Heart right ventricle (tissue), 16 donors: ENCODE measurements at regions not wholly inside any gene's neighbourhood (a gene's known extent, or its start where the extent isn't known, plus 50 kb on each side); places are given as distances from the start of the nearest gene placed in this dataset.

Experiments
- ATAC-seq, 8 donors: fragments of 200-7000 bp; cut with Tn5 transposase; one replicate each; pipeline ENCODE4 v1.9.1; 2020; ENCODE audit warnings: mild to moderate bottlenecking in 8 of 8, moderate library complexity in 8 of 8, moderate number of reproducible peaks in 1 of 8
- DNase-seq, 2 donors: peaks; one replicate each; pipeline ENCODE4 v3.0.0-alpha.2; 2020
- H3K27ac ChIP-seq, 10 donors: fragments of 200-600 bp; sonication (generic) in 2 of 10; one replicate each; pipeline versions ENCODE4 v1.5.0 to v1.8.0; 2020 to 2022; ENCODE audit warnings: mild to moderate bottlenecking in 3 of 10
- H3K27me3 ChIP-seq, 7 donors: fragments of 200-600 bp; one replicate each; pipeline ENCODE4 v1.8.0; 2021 to 2022; ENCODE audit warnings: mild to moderate bottlenecking in 2 of 7
- H3K36me3 ChIP-seq, 9 donors: fragments of 200-600 bp; sonication (generic) in 1 of 9; one replicate each; pipeline versions ENCODE4 v1.5.0 to v1.8.0; 2020 to 2022; ENCODE audit warnings: mild to moderate bottlenecking in 2 of 9
- H3K4me1 ChIP-seq, 9 donors: fragments of 200-600 bp; sonication (generic) in 1 of 9; one replicate each; pipeline versions ENCODE4 v1.5.0 to v1.8.0; 2020 to 2022; ENCODE audit warnings: mild to moderate bottlenecking in 4 of 9
- H3K4me3 ChIP-seq, 10 donors: fragments of 200-600 bp; sonication (generic) in 2 of 10; one replicate each; pipeline versions ENCODE4 v1.5.0 to v1.8.0; 2020 to 2022; ENCODE audit warnings: mild to moderate bottlenecking in 7 of 10, moderate library complexity in 2 of 10
- H3K9me3 ChIP-seq, 11 donors: fragments of 200-600 bp in 10 of 11; sonication (generic) in 2 of 11; one replicate each; pipeline versions ENCODE4 v1.5.0 to v1.8.0; 2013 to 2022; ENCODE audit warnings: mild to moderate bottlenecking in 2 of 11, control low read depth in 1 of 11, moderate library complexity in 1 of 11
- WGBS, 2 donors: extraction: QIAGEN DNeasy Blood & Tissue Kit; methylation state at CpG; one replicate each; pipeline ENCODE4 v1.1.7; 2013; ENCODE audit warnings: inconsistent platforms in 1 of 2; 5-methylcytosine and 5-hydroxymethylcytosine counted together
- intact Hi-C, 10 donors: fragments of 100-400 bp; cut with DNase I; formaldehyde crosslinking; loops; one replicate each; pipeline versions ENCODE4 v1.11.1 to v1.14.2; 2022
- TF ChIP-seq, protein P1 (sequence below), 9 donors: fragments of 200-600 bp; sonication (generic) in 2 of 9; IDR thresholded peaks; one replicate each; pipeline versions ENCODE4 v1.5.0 to v1.8.0; 2021 to 2022; ENCODE audit warnings: antibody characterized with exemption in 9 of 9, mild to moderate bottlenecking in 5 of 9, moderate library complexity in 1 of 9
- donor health status: Arrhythmogenic right ventricular cardiomyopathy.
- donor health status: ischemic (EF 13 %, LVEDD 7.1; RV severe dilation, severe dysfunction).
- donor health status: healthy with polysubstance abuse.
- donor health status: DM: no; HTN: yes; CAD: no.
- donor health status: DM: no; HTN: no; CAD: no.
- donor health status: ischemic (EF 25% LVEDD 6.9; RV normal size, moderate dysfunction).
- donor health status: ischemic (EF 25% LVEDD 5.7; RV mildly dilated, moderate dysfunction).
- donor health status: healthy.
- donor health status: DM: yes; HTN: yes; CAD: no.
- donor health status: Ischemic cardiomyopathy.
- donor health status: ischemic (EF 35%, LVEDD 5.7; RV mildly dilated, moderate dysfunction).
- donor health status: nonischemic (EF 11% LVEDD 7.7; RV severe dilation, severe dysfunction).
- donor health status: DM: yes; HTN: yes; CAD: no.
- donor health status: PGD.
- donor health status: ischemic (EF 29% LVEDD 5.4; RV normal size, mild dysfunction).
- donor health status: nonischemic (EF 23%, LVEDD 6.1; RV moderate dilation, normal function).

DNA sequence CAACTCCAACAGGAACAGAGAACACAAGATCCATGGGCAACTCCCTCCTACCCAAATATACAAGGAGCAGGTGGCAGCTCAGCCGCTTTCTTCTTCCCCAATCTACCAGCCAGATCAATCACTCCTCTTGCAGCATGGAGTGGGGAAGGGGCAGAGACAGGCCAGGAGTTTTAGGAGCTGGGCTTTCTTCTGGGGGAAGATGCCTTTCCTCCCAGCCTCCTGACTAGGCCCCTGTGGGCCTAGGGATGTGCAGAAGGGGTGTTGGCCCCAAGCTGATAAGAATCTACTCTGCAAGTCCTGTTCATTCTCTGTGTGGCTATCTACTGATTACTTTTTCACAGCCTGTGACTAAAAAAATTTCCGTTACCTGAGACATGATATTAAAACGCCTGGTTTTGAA, 189.0 kb downstream of the BCAS1 start:
- TF ChIP-seq, protein P1, sequence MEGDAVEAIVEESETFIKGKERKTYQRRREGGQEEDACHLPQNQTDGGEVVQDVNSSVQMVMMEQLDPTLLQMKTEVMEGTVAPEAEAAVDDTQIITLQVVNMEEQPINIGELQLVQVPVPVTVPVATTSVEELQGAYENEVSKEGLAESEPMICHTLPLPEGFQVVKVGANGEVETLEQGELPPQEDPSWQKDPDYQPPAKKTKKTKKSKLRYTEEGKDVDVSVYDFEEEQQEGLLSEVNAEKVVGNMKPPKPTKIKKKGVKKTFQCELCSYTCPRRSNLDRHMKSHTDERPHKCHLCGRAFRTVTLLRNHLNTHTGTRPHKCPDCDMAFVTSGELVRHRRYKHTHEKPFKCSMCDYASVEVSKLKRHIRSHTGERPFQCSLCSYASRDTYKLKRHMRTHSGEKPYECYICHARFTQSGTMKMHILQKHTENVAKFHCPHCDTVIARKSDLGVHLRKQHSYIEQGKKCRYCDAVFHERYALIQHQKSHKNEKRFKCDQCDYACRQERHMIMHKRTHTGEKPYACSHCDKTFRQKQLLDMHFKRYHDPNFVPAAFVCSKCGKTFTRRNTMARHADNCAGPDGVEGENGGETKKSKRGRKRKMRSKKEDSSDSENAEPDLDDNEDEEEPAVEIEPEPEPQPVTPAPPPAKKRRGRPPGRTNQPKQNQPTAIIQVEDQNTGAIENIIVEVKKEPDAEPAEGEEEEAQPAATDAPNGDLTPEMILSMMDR (IDR thresholded peaks at IDR 0.05): no peak
- Histone ChIP-seq H3K9me3 (no peaks in the 10 kb centered on the region), H3K4me3 (no peak overlapping the region), H3K27ac (no peak overlapping the region), H3K27me3 (no peaks in the 10 kb centered on the region), H3K36me3 (no peaks in the 10 kb centered on the region), H3K4me1 (peaks cover 0 to 15% (median 0%) of the 10 kb centered on the region in 9 donors)
- ATAC-seq: no peak
- intact Hi-C loops: no loop called here
- no peak for DNase-seq
- 94 to 96% methylated on average over 3 of the region's 3 CpGs for WGBS, 2 donors

- no peak overlapping the region for H3K4me3 ChIP-seq
- no peaks in the 10 kb centered on the region for H3K36me3 ChIP-seq
- intact Hi-C loops: no loop called here
- 85 to 90% methylated on average over 9 of the region's 9 CpGs for WGBS, 2 donors
- DNase-seq (no peak), ATAC-seq (no peak)
- peaks cover 0 to 15% (median 0%) of the 10 kb centered on the region in 9 donors for H3K4me1 ChIP-seq
- TF ChIP-seq, protein P1 (IDR thresholded peaks at IDR 0.05): no peak
- no peak overlapping the region for H3K27ac ChIP-seq
- no peaks in the 10 kb centered on the region for H3K27me3 ChIP-seq
- no peaks in the 10 kb centered on the region for H3K9me3 ChIP-seq
Measured at GRCh38 chr20:53880108-53880641, 190.2 kb downstream of the BCAS1 start.

DNA sequence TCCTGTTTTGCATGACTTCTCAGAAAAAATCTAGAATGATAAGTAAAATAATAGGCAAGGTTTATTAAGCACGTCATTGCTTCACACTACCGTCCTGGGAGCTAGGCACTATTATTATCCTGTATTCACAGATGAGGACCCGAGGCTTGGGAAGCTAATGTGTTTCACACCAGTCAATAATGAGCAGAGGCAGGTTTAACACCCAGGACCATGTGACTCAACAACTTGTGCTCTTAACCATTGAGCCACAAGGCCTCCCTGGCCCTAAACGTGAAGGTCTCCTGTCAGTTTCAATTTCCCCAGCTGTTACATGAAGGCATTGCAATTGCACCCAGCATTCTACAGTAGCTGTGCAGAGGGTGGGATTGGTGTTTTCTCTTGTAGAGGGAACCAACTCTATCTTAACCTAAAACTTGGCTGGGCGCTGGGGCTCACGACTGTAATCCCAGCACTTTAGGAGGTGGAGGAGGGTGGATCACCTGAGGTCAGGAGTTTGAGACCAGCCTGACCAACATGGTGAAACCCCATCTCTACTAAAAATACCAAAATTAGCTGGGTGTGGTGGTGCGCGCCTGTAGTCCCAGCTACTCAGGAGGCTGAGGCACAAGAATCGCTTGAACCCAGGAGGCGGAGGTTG, 191.2 kb downstream of the BCAS1 start:
- Histone ChIP-seq H3K9me3 (no peaks in the 10 kb centered on the region), H3K4me1 (peaks cover 0 to 13% (median 0%) of the 10 kb centered on the region in 9 donors), H3K27ac (peak overlapping the region in 1 of 10 donors; percentile 26), H3K27me3 (no peaks in the 10 kb centered on the region), H3K36me3 (no peaks in the 10 kb centered on the region), H3K4me3 (no peak overlapping the region)
- TF ChIP-seq, protein P1 (IDR thresholded peaks at IDR 0.05): no peak
- no peak for DNase-seq
- WGBS, 2 donors: 68 to 69% methylated on average over 10 of the region's 10 CpGs
- peak in 1 of 8 donors; percentile 11 for ATAC-seq
- intact Hi-C loops: loop anchor here in 2 of 10 donors (5.0 to 10.0 kb wide), 2 partner anchors 302 to 304 kb away; no protein-coding TSS in a partner anchor

DNA sequence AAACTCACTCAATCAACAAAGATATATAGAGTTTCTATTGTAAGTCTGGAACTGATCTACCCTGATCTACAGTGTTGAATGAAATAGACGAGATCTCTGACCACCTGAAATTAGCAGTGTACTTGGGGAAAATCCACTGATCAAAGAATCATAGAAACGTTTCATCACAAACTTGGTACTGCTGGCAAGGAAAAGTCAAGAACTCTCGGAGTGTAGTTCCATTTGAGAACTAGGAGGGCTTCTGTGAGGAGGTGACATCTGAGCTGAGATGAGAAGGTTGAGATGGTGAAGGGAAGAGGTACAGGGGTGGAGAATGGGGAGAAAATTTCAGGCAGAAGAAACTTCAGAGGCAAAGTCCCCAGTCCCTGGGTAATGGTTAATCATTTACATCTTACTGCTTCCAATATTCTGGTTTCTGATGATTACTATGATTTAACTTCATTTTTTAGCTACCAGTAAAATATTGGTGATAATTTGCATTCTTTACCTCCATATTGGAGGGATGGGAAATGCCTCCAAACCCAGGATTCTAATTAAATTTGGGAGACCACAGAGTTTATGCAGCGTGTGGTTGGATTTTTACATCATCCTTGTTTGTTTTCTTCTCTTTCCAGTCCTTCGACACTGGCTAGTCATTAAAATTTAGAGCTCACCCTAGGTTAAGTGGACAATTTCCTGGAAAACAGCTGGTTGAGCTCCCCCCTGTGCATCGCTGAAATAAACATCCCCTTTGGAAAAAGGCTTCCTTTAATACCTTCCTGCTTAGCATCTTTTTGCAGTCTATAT, 191.9 kb downstream of the BCAS1 start:
- H3K27me3 ChIP-seq: no peaks in the 10 kb centered on the region
- no peaks in the 10 kb centered on the region for H3K36me3 ChIP-seq
- DNase-seq: no peak
- peaks cover 0 to 14% (median 0%) of the 10 kb centered on the region in 9 donors for H3K4me1 ChIP-seq
- intact Hi-C loops: loop anchor here in 2 of 10 donors (5.0 to 10.0 kb wide), 2 partner anchors 301 to 304 kb away; no protein-coding TSS in a partner anchor
- no peaks in the 10 kb centered on the region for H3K9me3 ChIP-seq
- peak in 1 of 8 donors; percentile 42 for ATAC-seq
- TF ChIP-seq, protein P1 (IDR thresholded peaks at IDR 0.05): no peak
- no peak overlapping the region for H3K4me3 ChIP-seq
- H3K27ac ChIP-seq: no peak overlapping the region
- WGBS, 2 donors: 65 to 70% methylated on average over 6 of the region's 6 CpGs
